Upper lobe of left lung (tissue), 6 donors: ENCODE measurements at regions not wholly inside any gene's neighbourhood (a gene's known extent, or its start where the extent isn't known, plus 50 kb on each side); places are given as distances from the start of the nearest gene placed in this dataset.
A peak's percentile ranks its signal among the peaks of the same experiment; 100 is the strongest.

Experiments used
- ATAC-seq, 2 donors: fragments of 200-7000 bp; cut with Tn5 transposase; one replicate each; pipeline ENCODE4 v1.9.1; 2022; ENCODE audit warnings: mild to moderate bottlenecking in 2 of 2, moderate library complexity in 2 of 2; ENCODE audit not compliant: low FRiP score in 2 of 2
- DNase-seq, 2 donors: peaks; one replicate each; pipeline ENCODE4 v3.0.0-alpha.2; 2019 to 2020
- H3K27ac ChIP-seq, 4 donors: fragments of 200-600 bp; sonication (generic); one replicate each; pipeline ENCODE4 v1.5.1; 2016 to 2019
- H3K27me3 ChIP-seq, 4 donors: fragments of 200-600 bp; sonication (generic); one replicate each; pipeline ENCODE4 v1.5.1; 2017 to 2019
- H3K36me3 ChIP-seq, 4 donors: fragments of 200-600 bp; sonication (generic); one replicate each; pipeline ENCODE4 v1.5.1; 2016 to 2019
- H3K4me1 ChIP-seq, 4 donors: fragments of 200-600 bp; sonication (generic); one replicate each; pipeline ENCODE4 v1.5.1; 2018 to 2019
- H3K4me3 ChIP-seq, 4 donors: fragments of 200-600 bp; sonication (generic); one replicate each; pipeline ENCODE4 v1.5.1; 2017 to 2019; ENCODE audit warnings: mild to moderate bottlenecking in 2 of 4, moderate library complexity in 1 of 4
- H3K9me3 ChIP-seq, 4 donors: fragments of 200-600 bp; sonication (generic); one replicate each; pipeline ENCODE4 v1.5.1; 2018 to 2019
- EP300 ChIP-seq, 4 donors: sonication (generic); formaldehyde crosslinking; IDR thresholded peaks; one replicate each; pipeline ENCODE4 v1.5.1; 2017; ENCODE audit warnings: antibody characterized with exemption in 4 of 4, control low read depth in 2 of 4
- POLR2A ChIP-seq, 4 donors: fragments of 450-650 bp; IDR thresholded peaks; one replicate each; pipeline ENCODE4 v1.5.1; 2016 to 2017; ENCODE audit warnings: antibody characterized with exemption in 4 of 4, mild to moderate bottlenecking in 2 of 4
- POLR2AphosphoS5 ChIP-seq, 2 donors: sonication (generic); formaldehyde crosslinking; IDR thresholded peaks; one replicate each; pipeline ENCODE4 v1.5.1; 2017; ENCODE audit warnings: antibody characterized with exemption in 2 of 2
- WGBS, 2 donors: methylation state at CpG; one replicate each; pipeline ENCODE4 v1.1.5; 2017 to 2018; 5-methylcytosine and 5-hydroxymethylcytosine counted together
- TF ChIP-seq, protein P1 (sequence below), 6 experiments: fragments of 450-650 bp in 4 of 6; fragments of 200-600 bp in 2 of 6; sonication (generic) in 2 of 6; IDR thresholded peaks; one replicate each; pipeline ENCODE4 v1.5.1; 2016 to 2019; ENCODE audit warnings: antibody characterized with exemption in 6 of 6
- donor health status: DM: no; HTN: no; CAD: no; lungs with moderate emphysema.
- donor health status: DM: no; HTN: yes; CAD: no; lungs with severe emphysema.

DNA sequence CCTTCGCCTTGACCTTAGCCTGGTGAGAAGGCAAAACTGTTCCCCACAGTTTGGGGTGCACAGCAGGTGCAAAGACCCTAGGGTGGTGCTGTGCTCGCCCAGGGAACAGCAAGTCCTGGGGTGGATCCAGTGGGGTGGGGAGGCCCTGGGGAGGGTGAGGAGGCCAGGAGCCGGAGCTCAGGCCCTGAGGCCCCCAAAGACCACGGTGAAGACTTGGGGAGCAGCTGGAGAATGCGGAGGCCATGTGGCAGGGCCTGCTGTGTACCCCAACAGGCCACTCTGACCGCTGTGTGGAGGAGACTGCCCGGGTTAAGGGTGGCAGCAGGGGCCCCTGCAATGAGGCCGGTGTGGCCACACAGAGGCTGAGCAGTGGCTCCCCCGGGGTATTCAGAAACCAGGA is 101.1 kb upstream of the RTL6 start:
- H3K27me3 ChIP-seq: no peaks in the 10 kb centered on the region
- TF ChIP-seq POLR2A (IDR thresholded peaks at IDR 0.05): no peak
- TF ChIP-seq, protein P1, sequence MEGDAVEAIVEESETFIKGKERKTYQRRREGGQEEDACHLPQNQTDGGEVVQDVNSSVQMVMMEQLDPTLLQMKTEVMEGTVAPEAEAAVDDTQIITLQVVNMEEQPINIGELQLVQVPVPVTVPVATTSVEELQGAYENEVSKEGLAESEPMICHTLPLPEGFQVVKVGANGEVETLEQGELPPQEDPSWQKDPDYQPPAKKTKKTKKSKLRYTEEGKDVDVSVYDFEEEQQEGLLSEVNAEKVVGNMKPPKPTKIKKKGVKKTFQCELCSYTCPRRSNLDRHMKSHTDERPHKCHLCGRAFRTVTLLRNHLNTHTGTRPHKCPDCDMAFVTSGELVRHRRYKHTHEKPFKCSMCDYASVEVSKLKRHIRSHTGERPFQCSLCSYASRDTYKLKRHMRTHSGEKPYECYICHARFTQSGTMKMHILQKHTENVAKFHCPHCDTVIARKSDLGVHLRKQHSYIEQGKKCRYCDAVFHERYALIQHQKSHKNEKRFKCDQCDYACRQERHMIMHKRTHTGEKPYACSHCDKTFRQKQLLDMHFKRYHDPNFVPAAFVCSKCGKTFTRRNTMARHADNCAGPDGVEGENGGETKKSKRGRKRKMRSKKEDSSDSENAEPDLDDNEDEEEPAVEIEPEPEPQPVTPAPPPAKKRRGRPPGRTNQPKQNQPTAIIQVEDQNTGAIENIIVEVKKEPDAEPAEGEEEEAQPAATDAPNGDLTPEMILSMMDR (IDR thresholded peaks at IDR 0.05): no peak
- TF ChIP-seq EP300 (IDR thresholded peaks at IDR 0.05): no peak

DNA sequence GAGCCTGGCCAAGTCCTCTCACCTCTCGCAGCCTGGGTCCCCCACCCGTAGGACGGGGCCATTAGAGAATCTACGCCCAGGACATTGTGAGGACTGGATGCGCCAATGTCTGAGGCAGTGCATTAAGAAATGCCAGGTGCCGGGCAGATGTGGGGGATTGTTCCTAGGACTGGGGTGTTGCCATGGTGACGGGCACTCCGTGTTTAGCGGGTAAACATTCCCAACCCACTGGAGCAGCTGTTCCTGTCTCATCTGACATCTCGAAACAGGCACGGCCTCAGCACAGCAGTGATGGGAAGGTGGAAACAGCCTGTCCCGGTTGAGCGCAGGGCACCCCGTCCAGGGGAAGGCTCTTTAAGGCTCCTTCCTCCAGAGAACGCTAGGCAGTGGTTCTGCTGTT is 99.6 kb upstream of the RTL6 start:
- Histone ChIP-seq H3K4me3 (no peak overlapping the region), H3K27ac (no peak overlapping the region), H3K36me3 (no peaks in the 10 kb centered on the region), H3K4me1 (peaks cover 0 to 5% (median 0%) of the 10 kb centered on the region in 4 donors), H3K27me3 (no peaks in the 10 kb centered on the region), H3K9me3 (no peaks in the 10 kb centered on the region)
- no peak for ATAC-seq
- 75 to 88% methylated on average over 11 to 15 of the region's 15 CpGs for WGBS, 2 donors
- DNase-seq: no peak
- TF ChIP-seq EP300 (IDR thresholded peaks at IDR 0.05): no peak
- no peak for TF ChIP-seq POLR2AphosphoS5 (IDR thresholded peaks at IDR 0.05)
- TF ChIP-seq, protein P1 (IDR thresholded peaks at IDR 0.05): no peak
- no peak for TF ChIP-seq POLR2A (IDR thresholded peaks at IDR 0.05)

More for the DNA sequence above, 101.1 kb upstream of the RTL6 start:
- DNase-seq (no peak), ATAC-seq (no peak)
- no peak overlapping the region for H3K4me3 ChIP-seq
- H3K36me3 ChIP-seq: no peaks in the 10 kb centered on the region
- H3K4me1 ChIP-seq: peaks cover 0 to 5% (median 0%) of the 10 kb centered on the region in 4 donors
- H3K27ac ChIP-seq: no peak overlapping the region
- no peaks in the 10 kb centered on the region for H3K9me3 ChIP-seq
- 74 to 88% methylated on average over 6 to 9 of the region's 9 CpGs for WGBS, 2 donors

DNA sequence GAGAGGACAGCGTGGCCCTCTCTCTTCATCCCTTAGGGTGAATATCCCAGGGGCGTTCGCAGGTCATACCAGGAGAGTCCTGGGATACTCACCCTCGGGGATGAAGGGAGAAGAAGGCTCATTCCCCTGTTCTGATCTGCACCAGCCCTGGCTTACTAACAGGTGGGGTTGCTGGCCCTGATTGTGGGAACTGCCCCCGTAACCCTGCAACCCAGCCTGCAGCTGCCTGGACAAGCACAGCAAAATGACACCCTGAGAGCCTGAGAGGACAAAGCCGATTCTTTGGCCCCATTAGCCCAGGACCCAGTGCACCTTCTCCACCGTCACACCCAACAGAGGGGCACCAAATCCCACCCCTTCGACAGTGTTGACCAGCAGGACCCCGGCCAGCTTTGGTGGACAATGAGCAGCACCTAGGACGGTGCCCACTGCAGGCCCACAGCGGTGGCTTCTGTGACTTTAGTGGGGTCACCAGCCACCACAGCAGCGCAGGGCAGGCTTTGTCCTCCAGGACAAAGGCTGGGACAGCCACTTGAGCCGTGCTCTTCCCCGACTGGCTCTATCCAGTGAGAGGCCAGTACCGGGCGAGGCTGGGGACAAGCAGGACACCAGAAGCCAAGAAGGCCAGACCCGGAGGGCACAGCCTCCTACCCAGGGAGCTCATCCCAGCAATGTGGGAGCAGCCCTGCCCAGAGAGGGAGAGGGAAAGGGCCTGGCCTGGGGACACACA is 98.5 kb upstream of the RTL6 start:
- no peaks in the 10 kb centered on the region for H3K27me3 ChIP-seq
- no peak overlapping the region for H3K27ac ChIP-seq
- peaks cover 0 to 5% (median 0%) of the 10 kb centered on the region in 4 donors for H3K4me1 ChIP-seq
- WGBS, 2 donors: 78 to 86% methylated on average over 15 to 17 of the region's 17 CpGs
- H3K9me3 ChIP-seq: no peaks in the 10 kb centered on the region
- no peak for DNase-seq
- TF ChIP-seq EP300 (IDR thresholded peaks at IDR 0.05): no peak
- TF ChIP-seq POLR2A (IDR thresholded peaks at IDR 0.05): no peak
- TF ChIP-seq, protein P1 (IDR thresholded peaks at IDR 0.05): no peak
- no peak for TF ChIP-seq POLR2AphosphoS5 (IDR thresholded peaks at IDR 0.05)
- ATAC-seq: peak in 1 of 2 donors; percentile 8
- H3K36me3 ChIP-seq: no peaks in the 10 kb centered on the region
- no peak overlapping the region for H3K4me3 ChIP-seq

DNA sequence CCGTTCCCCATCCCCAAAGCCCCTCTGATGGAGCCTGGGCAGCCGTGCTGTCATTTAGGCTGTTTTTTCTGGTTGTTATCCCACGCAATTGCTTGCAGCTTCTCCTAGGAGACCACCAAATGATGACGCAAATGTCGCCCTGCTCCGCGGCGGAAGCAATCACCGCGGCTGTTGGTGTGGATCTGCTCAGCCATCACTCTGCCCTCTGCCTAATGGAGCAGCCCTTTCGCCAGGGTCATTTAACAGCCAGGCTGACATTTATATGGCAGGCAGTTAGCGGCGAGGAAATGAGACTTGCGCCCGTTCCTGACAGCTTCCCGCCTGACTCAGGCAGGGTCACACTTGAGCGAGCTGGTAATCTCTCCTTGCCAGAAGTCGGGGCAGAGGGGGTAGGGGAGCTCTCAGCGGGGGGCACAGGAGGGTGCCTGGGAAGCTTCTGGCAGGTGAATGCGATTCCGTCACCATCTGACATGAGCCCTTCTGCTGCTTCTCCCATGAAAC is 97.9 kb upstream of the RTL6 start:
- no peak for DNase-seq
- H3K4me3 ChIP-seq: no peak overlapping the region
- WGBS, 2 donors: 29% methylated on average over 9 to 21 of the region's 21 CpGs
- ATAC-seq: no peak
- no peaks in the 10 kb centered on the region for H3K36me3 ChIP-seq
- no peaks in the 10 kb centered on the region for H3K9me3 ChIP-seq
- H3K4me1 ChIP-seq: peaks cover 0 to 5% (median 0%) of the 10 kb centered on the region in 4 donors
- no peak overlapping the region for H3K27ac ChIP-seq
- no peak for TF ChIP-seq POLR2AphosphoS5 (IDR thresholded peaks at IDR 0.05)
- TF ChIP-seq POLR2A (IDR thresholded peaks at IDR 0.05): no peak
- TF ChIP-seq EP300 (IDR thresholded peaks at IDR 0.05): no peak
- TF ChIP-seq, protein P1 (IDR thresholded peaks at IDR 0.05): no peak
- no peaks in the 10 kb centered on the region for H3K27me3 ChIP-seq

DNA sequence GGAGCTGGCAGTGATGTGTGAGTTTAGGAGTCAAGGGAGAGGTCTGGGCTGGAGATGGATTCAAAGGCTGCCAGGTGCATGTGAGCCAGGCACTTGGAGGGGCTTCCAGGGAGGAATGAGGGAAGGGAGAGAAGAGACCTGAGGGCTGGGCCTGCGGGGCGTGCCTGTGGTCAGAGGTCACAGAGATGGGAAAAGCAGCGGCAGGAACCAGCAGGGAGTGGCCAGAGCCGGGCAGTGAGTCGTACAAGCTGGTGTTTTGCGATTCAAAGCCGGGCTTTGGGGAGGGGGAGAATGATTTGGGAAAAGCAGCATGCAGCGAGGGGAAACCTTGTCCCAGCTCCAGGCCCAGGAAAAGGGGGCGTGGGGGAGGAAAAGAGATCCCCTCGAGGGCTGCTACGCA is 96.9 kb upstream of the RTL6 start:
- no peaks in the 10 kb centered on the region for H3K36me3 ChIP-seq
- no peak overlapping the region for H3K4me3 ChIP-seq
- WGBS, 2 donors: 55 to 71% methylated on average over 11 of the region's 11 CpGs
- H3K9me3 ChIP-seq: no peaks in the 10 kb centered on the region
- ATAC-seq (no peak), DNase-seq (no peak)
- H3K27me3 ChIP-seq: no peaks in the 10 kb centered on the region
- peaks cover 0 to 5% (median 0%) of the 10 kb centered on the region in 4 donors for H3K4me1 ChIP-seq
- no peak overlapping the region for H3K27ac ChIP-seq
- TF ChIP-seq POLR2A (IDR thresholded peaks at IDR 0.05) (no peak), EP300 (IDR thresholded peaks at IDR 0.05) (no peak), POLR2AphosphoS5 (IDR thresholded peaks at IDR 0.05) (no peak)
- TF ChIP-seq, protein P1 (IDR thresholded peaks at IDR 0.05): no peak
